COLO829 (cell line): ENCODE measurements at regions not wholly inside any gene's neighbourhood (a gene's known extent, or its start where the extent isn't known, plus 50 kb on each side); places are given as distances from the start of the nearest gene placed in this dataset.

Experiments
- DNase-seq: peaks from one replicate; pipeline ENCODE4 v3.0.0; 2012; ENCODE audit warnings: low spot score

DNA sequence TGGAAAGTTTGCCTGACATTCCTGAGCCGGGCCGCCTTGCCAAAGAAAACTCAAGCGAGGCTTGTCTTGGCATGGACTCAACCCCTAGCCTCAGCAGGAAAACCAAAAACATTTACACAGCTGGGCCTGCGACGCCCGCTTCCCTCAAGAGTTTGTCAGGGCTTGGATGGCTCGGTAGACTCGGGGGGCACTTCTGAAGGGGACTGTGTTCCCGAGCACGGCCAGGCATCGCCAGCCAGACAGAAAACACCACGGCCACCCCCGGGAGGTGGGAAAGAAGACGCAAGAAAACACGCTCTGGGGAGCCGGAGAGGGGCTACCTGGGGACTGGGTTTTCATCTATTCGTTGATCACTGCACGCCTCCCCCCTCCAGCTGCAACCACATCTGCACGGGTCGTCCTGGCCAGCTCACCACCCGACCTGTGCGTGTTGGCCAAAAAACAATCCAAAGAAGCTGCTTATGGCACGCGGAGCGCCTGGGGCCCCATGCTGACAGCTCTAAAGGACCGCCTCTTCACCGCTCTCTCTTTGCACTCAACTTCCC, 380.7 kb downstream of the MN1 start:
- DNase-seq = no peak

- DNase-seq = no peak
Measured at GRCh38 chr22:27422442-27422841, 379.1 kb downstream of the MN1 start.

DNA sequence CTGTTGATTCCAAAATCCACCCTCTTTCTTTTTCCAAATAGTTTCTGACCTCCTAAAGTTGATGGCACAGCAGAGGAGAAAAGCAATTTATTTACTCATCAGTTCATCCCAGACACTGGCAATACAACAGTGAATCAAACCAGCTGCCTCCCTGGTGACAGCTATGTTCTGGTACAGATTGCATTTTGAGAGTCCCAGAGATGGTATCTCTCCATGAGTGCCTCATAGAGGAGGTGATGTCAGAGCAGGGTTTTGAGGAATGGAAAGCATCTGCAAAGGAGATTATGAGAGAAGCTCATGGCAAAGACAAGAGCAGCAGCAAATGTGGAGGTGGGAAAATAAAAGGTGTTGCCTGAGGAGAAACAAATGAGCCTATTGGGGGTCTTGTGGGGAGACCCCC, 377.2 kb downstream of the MN1 start:
- DNase-seq = no peak

GRCh38 chr22:27429476-27429875, 372.1 kb downstream of the MN1 start:
- no peak for DNase-seq

GRCh38 chr22:27431081-27431480, 370.5 kb downstream of the MN1 start:
- DNase-seq = no peak

DNA sequence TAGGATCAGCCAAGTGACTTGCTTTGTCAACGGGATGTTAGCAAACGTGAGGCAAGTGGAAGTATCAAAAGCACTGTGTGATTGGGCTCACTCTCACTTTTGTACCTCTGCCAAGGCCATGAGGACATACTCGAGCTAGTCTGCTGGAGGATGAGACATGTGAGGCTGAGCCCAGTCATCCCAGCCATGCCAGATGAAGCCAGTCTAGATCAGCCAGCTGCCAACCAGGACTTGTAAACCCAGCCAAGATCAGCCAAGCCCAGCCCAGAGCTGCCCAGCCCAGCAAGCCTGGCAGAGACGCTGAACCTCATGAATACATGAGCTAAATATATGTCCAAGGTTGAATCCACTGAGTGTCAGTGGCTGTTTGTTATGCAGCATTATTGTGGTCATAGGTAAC, 369.7 kb downstream of the MN1 start:
- DNase-seq = no peak

DNA sequence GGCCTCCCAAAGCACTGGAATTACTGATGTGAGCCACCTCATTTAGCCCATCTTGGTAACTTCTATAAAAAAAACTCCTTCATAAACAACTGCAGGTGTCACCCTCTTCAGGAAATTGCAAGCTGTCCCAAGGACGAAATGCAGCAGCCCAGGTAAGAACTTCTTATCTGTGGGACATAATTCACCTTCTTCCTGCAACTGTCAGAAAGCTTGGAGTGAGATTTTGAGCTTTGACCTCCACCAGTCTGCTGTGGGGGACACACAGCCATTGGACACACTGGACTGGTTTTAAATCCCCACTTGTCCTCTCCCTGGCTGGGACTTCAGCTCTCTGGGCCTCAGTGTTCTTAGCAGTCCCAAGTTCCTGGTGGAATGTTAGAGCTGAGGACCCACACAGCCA, 368.5 kb downstream of the MN1 start:
- DNase-seq = no peak

- DNase-seq = no peak
Measured at GRCh38 chr22:27433585-27434190, 367.9 kb downstream of the MN1 start.

GRCh38 chr22:27434898-27435297, 366.7 kb downstream of the MN1 start:
- DNase-seq = no peak

DNA sequence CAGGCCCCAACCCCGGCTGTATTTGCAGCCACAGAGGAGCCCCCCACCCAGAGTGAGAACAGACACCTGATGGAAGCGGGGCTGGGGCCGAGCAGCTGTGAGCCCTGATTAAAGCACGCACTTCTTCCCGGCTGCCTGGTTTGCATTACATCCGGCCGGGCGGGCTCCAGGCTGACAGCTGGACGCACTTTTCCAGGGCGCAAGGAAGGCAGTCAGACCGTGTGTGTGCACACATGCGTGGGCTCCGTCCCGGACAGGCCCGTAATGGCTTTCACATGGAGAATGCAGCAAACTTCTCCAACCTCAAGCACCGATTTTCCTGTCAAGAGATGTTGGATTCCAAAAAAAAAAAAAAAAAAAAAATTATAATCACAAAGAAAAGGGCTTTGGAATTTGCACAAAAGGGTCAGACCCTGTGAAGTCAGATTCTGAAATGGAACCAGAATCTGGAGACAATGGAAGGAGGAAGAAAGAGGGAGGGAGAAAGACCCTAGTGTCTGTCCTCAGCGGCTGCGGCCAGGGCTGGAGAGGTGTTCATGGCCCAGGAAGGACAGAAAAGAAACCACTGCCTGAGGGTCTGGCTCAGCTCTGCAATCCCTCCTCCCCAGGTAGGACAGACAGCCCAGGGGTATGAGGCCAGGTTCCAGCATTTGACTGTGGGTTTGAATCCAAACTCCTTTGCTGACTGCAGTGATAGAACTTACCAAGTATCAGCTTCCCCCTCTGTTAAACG, 365.5 kb downstream of the MN1 start:
- DNase-seq = no peak

DNA sequence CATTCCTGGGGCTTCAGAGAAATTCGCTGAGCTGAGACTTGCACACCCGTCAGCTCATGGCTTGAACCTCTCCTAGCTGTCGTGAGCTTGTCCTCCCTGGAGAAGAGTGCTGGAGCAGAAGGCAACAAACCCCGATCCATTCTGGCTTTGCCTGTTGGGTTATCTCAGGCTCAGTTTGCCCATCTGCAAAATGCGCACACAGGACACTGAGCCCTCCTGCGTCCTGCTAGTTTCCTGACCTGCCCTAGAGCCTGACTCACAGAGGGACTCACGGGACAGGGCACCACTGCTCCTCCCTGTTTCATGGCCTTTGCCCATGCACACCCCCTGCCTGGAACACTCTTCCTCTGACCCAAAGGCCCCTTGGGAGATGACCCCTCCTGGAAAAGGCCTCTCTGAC, 365.0 kb downstream of the MN1 start:
- DNase-seq = no peak

DNA sequence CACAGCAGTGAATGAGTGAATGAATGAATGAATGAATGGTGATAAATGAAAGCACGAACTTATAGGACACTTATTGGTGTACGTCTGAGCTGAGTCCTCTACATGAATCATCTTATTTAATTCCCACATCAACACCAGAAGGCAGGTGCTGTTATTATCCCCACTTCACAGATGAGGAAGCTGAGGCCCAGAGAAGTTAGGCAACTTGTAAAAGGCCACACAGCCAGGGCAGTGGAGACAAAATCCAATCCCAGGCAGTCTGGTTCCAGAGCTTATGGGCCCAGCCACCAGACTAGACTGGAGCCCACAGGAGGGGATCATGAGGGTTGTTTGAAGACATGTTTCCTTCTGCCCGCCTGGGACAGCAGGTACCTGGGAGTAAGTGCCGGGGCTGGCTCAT, 364.0 kb downstream of the MN1 start:
- DNase-seq = no peak

DNA sequence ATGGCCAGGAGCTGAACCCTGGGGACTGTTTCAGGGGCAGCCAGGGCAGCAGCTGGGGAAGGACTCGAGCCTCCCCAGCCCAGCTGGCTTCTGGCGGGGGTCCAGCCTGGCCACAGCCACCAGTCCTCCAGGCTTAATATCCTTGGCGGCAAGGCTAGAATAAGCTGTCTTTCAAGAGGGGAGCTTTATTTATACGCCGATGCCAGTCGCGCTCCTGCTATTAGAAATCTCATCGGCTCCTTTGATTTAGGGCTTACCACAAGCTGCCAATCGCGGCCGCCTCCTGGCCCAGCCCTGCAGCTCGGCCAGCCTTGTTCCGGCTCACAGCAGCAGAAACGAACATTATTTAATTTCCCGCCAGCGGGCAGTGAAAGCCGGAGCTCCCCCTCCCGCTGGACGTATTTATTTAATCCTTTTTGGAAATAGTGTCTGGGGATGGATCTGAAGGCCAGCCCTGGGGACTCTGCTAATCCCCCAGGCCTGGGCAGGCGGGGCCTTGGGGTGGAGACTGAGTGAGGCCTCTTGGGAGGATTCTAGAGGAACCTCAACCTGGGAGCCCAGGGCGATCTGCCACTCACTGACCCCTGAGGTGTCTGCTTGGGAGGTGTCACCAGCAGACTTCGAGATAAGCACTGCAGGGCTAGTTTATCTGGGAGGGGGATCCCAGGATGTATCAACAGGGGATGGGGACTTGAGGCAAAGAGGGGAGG, 363.1 kb downstream of the MN1 start:
- DNase-seq = no peak

GRCh38 chr22:27439131-27439530, 362.4 kb downstream of the MN1 start:
- no peak for DNase-seq

GRCh38 chr22:27440304-27440865, 361.2 kb downstream of the MN1 start:
- DNase-seq = no peak

- no peak for DNase-seq
Measured at GRCh38 chr22:27441706-27442475, 359.7 kb downstream of the MN1 start.

DNA sequence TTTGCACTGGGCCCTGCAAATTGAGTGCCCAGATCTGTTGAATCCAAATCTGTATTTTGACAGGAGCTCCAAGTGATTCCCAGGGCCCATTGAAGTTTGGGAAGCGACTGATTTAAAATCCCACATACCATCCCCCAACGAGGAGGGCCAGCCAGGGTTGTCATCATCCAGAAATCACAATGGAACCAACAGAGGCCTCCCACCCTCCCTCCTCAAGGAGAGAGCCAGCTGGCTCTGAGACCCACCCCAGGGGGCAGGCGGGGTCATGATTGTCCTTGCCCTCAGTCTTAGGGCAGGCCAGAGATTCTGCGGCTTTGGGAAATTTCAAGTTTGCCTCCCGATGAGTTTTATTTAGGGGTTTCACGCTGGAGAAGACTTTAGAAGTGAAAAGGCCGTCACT, 358.2 kb downstream of the MN1 start:
- no peak for DNase-seq

DNA sequence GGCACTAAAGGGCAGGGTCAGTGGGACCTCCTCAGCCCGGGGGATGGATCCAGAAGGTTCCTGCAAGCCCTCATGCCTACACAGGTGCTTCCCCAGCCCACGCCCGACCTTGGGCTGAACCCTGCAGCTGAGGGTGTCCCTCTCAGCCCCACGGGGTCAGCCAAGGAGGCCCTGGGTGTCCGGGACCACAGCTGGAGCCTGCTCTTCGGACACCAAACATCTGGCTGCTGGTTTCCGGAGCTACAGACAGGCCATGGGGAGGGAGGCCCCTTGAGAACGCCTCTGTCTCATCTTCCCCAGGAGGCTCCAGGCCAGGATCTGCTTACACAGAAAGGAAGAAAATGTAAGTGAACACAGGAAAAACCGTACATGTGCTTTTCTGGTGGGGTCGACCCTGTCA, 355.7 kb downstream of the MN1 start:
- DNase-seq = no peak

- no peak for DNase-seq
Measured at GRCh38 chr22:27447289-27447688, 354.3 kb downstream of the MN1 start.

DNA sequence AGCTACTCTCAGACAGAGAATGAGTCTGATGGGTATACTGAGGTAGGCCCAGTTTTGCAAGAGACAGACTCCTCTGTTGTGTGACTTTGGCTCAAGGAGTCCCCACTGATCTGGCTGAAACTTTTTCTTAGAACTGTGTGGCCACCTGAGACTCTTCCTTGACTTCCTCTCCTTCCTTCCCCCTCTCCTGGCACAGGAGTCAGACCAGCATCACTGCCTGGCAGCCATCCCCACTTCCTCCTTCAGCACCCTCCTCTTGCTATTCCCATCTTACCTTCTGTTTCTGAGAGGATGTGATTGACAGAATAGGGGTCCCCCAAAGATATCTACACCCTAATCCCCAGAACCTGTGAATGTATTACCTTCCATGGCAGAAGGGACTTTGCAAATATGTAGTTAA, 351.1 kb downstream of the MN1 start:
- no peak for DNase-seq

- DNase-seq = no peak
Measured at GRCh38 chr22:27452245-27452644, 349.3 kb downstream of the MN1 start.

GRCh38 chr22:27452922-27453321, 348.6 kb downstream of the MN1 start:
- DNase-seq = no peak
